Eye (tissue), 1 donor: ENCODE measurements at regions not wholly inside any gene's neighbourhood (a gene's known extent, or its start where the extent isn't known, plus 50 kb on each side); places are given as distances from the start of the nearest gene placed in this dataset.
A peak's percentile ranks its signal among the peaks of the same experiment; 100 is the strongest.
"Not testable (repeated sequence)": the region's sequence is repeated elsewhere in the genome, so short reads cannot be mapped to it uniquely, and the experiment has no call there.

ENCODE experiments used
- DNase-seq: peaks from one replicate; pipeline ENCODE4 v3.0.0-alpha.2; 2015

GRCh38 chr5:34096033-34096432, 53.0 kb upstream of the C1QTNF3 start:
- not testable (repeated sequence) for DNase-seq

- DNase-seq = not testable (repeated sequence)
These were observed 56.9 kb upstream of the C1QTNF3 start for GRCh38 chr5:34099891-34100290.

GRCh38 chr5:34101567-34101966, 58.6 kb upstream of the C1QTNF3 start:
- DNase-seq = not testable (repeated sequence)

GRCh38 chr5:34108897-34109296, 65.9 kb upstream of the C1QTNF3 start:
- DNase-seq = not testable (repeated sequence)

GRCh38 chr5:34124280-34124679, 81.3 kb upstream of the C1QTNF3 start:
- not testable (repeated sequence) for DNase-seq

GRCh38 chr5:34125354-34125753, 82.3 kb upstream of the C1QTNF3 start:
- not testable (repeated sequence) for DNase-seq

GRCh38 chr5:34126741-34127140, 83.7 kb upstream of the C1QTNF3 start:
- DNase-seq = not testable (repeated sequence)

- DNase-seq = not testable (repeated sequence)
These were observed 84.8 kb upstream of the C1QTNF3 start for GRCh38 chr5:34127818-34128217.

GRCh38 chr5:34128890-34129289, 85.9 kb upstream of the C1QTNF3 start:
- DNase-seq = not testable (repeated sequence)

GRCh38 chr5:34154988-34155387, 112.0 kb upstream of the C1QTNF3 start:
- not testable (repeated sequence) for DNase-seq

- not testable (repeated sequence) for DNase-seq
These were observed 113.8 kb upstream of the C1QTNF3 start for GRCh38 chr5:34156703-34157414.

GRCh38 chr5:34160904-34161303, 117.9 kb upstream of the C1QTNF3 start:
- peak; percentile 10 for DNase-seq

GRCh38 chr5:34171398-34171797, 128.4 kb upstream of the C1QTNF3 start:
- DNase-seq = not testable (repeated sequence)

- DNase-seq = not testable (repeated sequence)
These were observed 136.6 kb upstream of the C1QTNF3 start for GRCh38 chr5:34179453-34180190.

GRCh38 chr5:34180225-34180624, 137.2 kb upstream of the C1QTNF3 start:
- DNase-seq = not testable (repeated sequence)

- DNase-seq = not testable (repeated sequence)
These were observed 138.1 kb upstream of the C1QTNF3 start for GRCh38 chr5:34180940-34181614.

- DNase-seq = not testable (repeated sequence)
These were observed 142.0 kb upstream of the C1QTNF3 start for GRCh38 chr5:34185005-34185404.

- not testable (repeated sequence) for DNase-seq
These were observed 142.6 kb upstream of the C1QTNF3 start for GRCh38 chr5:34185572-34185971.

- DNase-seq = not testable (repeated sequence)
These were observed 143.1 kb upstream of the C1QTNF3 start for GRCh38 chr5:34186108-34186507.

- not testable (repeated sequence) for DNase-seq
These were observed 143.9 kb upstream of the C1QTNF3 start for GRCh38 chr5:34186865-34187264.

GRCh38 chr5:34187441-34187840, 144.4 kb upstream of the C1QTNF3 start:
- DNase-seq = not testable (repeated sequence)

GRCh38 chr5:34188001-34188822, 145.2 kb upstream of the C1QTNF3 start:
- DNase-seq = peak; percentile 26
